Islet of Langerhans (tissue), 1 donor: ENCODE measurements at regions not wholly inside any gene's neighbourhood (a gene's known extent, or its start where the extent isn't known, plus 50 kb on each side); places are given as distances from the start of the nearest gene placed in this dataset.

Experiments
- FAIRE-seq: peaks from one replicate; lab custom pipeline; 2011; peaks lifted over from hg19 to GRCh38; lab: Jason Lieb, UNC

DNA sequence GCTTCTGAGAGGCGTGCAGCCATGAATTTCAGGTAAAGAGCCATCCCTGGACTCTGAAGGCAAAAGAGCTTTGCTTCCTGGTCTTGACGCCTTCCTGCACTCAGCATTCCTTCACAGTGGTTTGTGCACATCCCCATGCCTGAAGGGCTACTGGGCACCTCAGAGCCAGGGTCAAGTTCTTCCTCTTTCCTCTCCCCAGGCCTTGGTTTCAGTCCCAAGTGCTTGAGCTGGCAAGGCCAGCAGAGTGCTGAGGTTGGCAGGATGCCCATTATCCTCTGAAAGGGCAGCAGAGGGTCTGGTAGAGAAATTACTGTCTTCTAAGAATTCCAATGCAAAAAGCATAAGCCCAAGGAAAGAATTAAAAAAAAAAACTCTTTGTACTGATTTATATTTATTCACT, 1064.9 kb downstream of the TTLL7 start:
- FAIRE-seq: no peak

DNA sequence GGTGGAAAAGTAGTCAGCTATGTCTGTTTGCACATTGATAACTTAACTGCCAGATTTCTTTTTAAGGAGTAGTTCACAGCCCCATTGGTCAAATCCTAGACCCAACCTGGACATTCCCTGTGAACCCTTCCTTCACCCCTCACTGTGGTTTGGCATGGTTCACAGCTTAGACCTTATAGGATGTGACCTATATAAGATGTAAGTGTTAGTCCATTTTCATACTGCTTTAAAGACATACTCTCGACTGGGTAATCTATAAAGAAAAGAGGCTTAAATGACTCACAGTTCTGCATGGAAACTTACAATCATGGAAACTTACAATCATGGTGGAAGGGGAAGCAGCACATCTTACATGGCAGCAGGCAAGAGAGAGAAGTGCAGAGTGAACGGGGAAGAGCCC, 1066.2 kb downstream of the TTLL7 start:
- no peak for FAIRE-seq

DNA sequence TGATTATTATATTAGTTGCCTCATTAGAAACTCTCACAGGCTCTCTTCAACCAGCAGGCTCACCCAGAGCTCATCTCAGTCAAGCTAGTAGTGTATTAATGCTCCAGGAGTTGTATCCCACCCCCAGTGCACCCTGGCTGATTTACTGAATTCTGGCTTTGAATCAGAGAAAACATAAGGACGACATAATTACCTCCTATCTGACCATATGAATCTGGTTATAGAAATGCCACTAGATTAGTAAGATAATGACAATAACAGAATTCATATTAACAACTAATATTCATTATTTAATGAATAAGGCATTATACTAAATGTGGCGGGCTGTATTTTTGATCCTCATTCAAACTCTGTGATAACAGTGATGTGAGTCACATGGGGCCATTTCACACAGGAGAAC, 1066.7 kb downstream of the TTLL7 start:
- FAIRE-seq: no peak

DNA sequence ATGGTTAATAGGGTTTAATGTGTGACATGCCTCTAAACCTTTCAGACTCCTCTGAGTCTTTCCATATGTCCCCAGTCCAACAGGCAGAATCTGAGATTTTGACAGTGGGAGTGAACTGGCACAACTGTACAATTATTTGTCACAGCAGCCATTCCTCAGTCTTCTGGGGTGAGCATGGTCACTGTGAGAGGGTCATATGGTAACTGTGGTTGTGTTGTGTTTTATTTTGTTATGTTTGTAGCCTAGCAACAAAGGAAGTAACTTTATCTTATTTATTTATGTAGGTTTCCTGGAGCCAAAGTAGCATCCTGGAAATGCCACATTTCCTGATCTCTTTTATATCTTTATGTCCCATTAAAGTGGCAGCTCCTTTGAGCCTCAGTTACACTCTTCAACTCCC, 1067.9 kb downstream of the TTLL7 start:
- no peak for FAIRE-seq

DNA sequence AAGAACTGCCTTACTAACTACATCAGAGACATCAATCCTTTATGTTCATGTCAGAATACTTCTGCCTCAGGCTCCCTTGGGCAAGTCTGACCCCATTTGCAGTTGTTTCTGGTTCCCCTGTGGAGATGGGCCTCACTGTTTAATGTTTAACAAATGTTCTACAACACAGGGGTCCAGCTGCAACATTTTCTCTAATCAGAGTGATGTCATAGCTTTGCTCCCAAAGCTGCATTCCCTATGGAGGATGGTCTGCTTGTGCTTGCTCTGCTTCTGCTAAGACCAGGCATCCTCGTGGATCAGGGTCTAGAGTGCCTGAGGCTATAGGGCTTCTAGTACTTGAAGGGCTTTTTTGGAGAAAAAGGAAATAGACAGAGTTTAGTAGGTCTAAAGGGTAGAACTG, 1071.2 kb downstream of the TTLL7 start:
- FAIRE-seq: no peak

DNA sequence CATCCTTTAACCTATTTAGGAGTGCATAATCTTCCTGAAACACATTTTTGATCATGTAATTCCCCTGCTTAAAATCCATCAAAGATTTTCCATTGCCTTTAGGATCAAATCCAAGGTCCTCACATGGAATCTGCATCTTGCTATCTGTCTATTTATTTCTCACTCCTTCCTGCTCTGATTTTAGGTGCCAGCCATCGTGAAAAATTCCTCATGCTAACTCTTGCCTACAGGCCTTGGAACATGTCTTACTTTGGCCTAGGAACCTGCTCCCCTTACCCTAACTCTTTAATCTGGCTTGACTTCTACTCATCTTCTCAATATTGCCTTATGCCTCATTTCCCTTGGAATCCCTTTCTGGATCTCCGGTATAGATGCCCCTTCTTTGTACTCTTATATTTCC, 1074.3 kb downstream of the TTLL7 start:
- no peak for FAIRE-seq

DNA sequence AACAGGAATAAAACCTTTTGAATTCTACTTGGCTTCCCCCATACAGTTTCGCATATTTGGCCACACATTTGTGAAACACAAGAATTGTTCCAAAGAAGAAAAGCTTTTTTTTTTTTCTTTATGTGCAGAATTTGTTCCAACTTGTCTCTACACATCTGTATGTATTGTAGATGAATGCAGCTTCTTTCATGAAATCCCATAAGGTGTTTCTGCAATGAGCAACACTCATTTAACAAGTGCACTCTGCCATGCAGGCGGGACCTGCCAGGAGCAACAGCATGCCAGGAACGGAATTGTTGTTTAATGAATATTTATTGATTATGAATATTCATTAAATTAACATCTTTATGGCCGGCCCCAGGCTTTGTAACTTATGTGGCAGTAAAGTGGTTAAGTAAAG, 1075.0 kb downstream of the TTLL7 start:
- FAIRE-seq: no peak

DNA sequence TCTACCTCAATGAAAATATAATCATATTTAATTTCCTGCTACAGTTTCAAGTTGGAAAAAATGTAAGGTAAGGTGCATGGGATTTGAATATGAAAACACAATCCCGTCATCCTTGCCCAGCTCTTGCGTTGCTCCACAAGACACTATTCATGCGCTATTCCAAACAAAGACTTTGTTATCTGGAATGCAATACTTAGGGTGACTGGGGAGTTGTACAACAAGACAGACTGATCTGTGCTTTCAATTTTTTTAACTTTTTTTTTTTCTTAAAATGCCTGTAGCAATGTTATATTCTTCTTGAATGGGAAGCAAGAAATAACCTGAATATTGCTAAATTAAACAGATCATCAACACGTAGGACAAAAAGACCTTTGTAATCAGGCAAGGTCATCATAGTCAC, 1077.2 kb downstream of the TTLL7 start:
- no peak for FAIRE-seq

DNA sequence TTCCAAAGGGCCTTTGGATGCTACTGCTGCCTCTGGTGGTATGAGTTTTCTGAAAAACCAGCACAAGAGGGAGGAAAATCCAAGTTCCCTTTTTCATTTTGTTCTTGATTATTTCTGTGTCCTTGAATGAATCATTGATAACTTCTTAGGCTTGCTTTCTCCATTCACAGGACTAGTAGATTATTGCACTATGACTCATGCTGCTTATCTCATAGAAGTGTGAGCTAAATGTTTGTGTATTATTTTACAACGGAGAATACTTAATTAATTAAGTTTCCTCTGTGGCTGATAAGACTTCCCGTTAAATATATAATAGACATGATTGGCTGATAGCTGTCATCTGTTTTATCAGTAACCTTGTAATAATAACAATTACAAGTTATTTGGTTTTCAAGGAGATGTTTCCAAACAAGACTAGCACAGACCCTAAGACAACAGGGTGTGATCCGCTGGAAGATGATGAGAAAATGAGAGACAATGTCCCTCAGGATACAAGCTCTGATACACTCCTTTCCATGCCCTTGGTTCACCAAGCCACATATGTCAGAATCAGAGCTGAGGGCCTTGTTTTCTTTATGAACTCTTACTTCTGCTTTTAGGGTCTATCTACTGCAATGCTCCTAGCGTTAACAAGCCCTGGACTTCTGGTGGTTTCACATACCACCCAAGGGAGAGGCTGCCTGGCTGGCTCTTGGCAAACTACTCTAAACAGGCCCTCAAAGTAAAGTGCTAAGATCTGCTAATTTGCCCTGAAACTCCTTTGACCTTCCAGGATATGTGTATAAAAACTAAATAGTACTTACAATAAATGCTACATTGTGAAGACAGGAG, 1078.3 kb downstream of the TTLL7 start:
- no peak for FAIRE-seq

DNA sequence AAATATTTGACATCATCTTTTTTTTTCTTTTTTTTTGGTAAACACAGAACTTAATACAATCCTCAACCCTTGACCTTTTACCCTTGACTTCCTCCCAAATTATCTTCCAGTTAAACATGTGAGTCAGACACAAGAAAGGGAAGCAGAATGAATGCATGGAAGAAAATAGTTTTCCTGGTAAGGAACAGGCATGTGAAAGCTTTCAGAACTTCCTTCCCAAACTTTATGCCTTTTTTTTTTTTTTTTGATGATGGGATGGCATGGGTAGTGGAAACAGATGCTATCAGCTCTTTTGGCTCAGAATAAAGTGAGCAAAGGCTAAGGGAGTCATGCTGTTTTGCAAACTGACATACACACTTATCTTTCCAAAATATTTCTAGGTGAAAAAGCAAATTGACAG, 1079.1 kb downstream of the TTLL7 start:
- FAIRE-seq: no peak

DNA sequence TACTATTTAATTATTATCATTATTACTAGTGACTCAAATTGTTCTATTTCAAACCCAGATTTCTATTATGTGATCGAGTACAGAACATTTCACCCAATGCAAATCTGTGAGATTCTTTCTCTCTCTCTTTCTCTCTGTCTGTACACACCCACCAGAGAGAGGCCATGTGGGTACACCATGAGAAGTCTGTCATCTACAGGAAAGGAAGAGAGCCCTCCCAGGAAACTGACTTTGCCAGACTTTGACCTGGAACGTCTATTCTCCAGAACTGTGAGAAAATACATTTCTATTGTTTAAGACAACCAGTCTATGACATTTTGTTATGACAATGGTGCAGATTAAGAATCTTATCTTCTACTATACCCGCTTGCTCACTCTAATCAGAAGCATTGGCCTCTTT, 1091.6 kb downstream of the TTLL7 start:
- no peak for FAIRE-seq

DNA sequence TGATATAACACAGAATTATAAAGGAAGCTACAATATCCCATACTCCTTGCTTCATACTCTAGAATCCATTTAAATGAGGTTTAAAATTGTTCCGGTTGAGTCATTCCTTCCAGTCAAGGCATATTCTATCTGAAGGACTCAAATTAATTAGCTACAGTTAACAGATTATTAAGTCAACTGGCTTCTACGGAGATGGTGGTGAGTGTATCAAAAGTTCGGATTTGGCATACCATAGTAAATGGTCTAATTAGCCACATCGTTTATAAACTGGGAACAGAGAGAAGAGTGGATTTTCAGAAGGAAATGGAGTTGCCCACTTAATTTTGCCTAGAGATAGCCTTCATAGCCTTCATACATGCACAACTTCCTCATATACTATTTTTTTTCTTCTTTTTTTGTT, 1095.3 kb downstream of the TTLL7 start:
- FAIRE-seq: no peak

DNA sequence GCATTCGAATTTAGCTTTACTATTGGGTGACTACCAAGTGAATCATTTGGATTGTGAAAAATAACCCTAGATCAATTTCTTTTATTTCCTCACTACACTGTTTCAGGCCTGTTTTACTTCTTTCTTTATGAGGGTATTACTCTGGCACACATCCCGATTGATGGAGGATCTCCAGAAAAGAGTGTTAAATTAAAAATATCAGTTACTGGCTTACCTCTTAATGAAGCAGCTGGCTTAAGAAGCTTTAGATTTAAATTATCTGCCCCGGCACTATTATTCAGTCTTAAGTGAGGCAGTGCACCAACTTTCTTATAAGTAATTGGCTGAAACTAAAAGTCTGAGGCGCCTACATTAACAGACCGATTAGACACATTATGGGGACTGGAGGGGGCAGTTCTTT, 1097.4 kb downstream of the TTLL7 start:
- FAIRE-seq: no peak

DNA sequence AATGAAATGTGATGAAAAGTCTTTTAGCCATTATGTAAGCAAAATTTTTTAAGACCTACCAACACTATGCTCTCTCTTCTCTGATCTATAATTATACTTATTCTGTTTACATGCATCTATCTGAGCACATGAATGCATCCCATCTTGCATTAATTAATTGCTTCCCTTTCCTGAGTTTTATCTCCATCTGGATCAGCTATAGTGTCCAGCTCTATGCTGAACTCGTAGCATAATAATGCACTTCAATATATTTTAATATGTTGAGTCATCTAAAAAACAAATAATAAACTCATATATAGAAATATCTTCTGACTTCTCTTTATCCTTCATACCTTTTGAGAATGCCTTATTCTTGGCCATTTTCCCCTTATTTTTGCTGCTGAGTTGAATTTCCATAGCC, 1097.8 kb downstream of the TTLL7 start:
- FAIRE-seq: no peak

DNA sequence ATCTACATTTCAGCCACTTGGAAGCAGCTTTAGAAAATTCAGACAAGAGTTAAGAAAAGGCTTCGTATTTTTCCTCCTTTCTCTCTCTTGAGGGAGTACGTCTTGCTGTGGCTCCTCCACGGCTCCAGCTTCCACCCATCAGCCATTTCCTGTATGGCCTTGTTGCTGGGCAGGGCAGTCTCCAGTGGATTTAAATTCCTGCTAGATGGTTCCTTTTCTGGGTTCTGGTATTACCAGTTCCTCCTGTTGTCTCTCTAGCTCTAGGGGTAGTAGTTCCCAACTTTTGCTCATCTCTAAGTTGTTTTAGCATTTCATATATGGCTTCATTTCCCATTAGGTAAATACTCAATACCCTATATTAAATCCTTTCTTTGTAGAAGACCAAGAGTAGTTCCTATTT, 1098.3 kb downstream of the ADGRL2 start:
- no peak for FAIRE-seq

DNA sequence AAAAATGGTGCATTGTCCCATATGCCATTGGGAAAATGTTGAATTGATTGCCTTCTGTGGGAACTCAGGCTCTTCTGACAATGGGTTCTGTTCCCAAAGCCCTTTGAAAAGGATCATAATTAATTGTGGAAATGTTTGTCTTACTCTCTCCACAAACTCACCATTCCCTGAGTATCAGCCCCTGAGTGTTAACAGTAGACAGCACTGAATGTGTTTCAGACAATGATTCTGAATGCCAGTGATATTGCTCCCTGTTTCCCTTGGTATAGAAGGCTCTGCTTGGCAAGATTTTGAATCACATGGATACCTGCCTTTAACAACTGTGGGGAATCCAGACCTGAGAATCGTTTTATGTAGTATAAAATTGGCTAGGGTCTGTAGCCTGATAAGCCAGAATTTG, 1096.8 kb downstream of the ADGRL2 start:
- no peak for FAIRE-seq

DNA sequence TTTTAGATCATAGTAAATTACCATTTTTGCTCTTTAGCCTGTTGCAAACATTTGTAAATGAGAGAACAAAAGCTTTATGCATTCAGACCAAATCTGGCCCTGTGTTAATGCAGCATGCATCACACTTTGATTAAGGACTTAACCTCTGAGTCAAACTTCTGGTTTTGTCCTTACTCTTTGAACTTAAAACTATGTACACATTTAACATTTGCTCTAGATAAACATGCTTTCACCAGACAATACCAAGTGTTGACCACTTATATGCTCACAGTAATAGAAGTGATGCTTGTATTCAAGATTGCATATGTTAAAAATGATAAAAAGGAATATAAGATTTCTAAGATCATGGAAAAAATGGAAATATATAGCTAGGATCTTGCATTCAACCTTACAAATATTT, 1095.3 kb downstream of the ADGRL2 start:
- no peak for FAIRE-seq

DNA sequence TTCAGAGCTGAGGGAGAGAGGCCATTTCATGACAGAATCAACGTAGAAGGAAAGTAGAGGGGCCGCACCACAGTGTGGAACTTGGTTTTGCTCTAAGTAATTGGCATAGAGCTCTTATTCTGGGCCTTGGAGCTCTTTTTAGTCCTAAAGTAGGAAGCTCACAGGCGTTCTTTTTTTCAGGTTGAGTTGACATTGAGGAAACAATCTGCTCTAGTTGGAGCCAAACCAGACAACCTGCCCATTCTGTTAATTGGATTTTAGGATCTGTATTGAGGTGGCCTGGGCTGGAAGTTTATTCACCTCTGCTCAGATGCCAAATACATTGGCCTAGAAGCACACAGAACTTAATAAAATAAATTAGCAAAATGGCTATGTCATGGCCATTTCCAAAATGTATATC, 1093.9 kb downstream of the ADGRL2 start:
- FAIRE-seq: no peak

DNA sequence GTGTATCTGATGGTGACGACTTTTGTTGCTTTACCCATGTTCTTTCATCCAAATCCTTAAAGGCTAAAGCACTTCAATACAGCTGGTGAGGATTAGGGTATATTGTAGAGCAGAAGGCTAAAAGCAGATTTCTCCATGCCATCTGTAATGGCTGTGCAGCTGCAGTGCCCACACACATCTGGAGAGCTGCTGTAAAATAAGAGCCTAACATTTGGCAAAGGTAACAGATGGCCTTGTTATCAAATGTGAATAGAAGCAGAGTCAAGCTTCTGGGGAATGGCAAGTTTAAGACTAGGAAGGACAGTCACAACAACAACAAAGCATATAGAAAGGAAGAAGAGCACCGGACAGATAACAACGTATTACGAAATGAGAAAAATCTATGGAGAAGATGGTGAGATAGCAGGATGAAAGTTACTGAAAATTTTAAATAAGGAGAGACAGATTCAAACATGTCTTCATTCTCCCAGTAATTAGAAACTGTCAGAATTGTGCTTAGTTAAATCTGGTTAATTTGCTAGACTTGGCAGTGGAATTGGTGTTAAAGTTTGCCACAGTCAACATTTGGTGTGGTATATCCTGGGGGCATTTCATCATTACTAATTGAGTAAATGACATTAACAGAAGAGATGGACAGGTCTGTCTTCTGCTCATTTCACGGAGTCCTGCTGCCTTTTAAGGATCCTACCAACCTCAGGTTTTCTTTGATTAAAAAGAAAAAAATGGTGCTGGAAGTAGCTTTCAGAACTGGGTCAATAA, 1093.2 kb downstream of the ADGRL2 start:
- FAIRE-seq: no peak

DNA sequence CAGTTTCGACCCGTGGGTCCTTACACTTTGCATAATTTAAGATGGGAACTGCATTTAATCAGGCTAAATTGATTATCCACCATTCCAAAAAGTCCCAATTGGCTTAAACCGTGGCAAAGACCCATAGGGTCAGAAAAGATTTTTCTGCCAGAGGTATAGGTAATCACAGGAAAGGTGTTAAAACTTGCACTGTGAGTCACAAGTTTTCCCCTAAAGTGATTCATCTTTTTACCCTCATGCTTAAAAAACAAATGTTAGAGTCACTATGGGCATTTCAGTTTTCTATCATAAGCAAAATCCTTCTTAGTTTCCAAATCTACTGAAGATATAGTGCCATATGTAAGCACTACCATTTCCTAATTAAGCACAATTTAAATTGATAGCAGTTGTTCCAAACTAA, 1079.8 kb downstream of the ADGRL2 start:
- no peak for FAIRE-seq

DNA sequence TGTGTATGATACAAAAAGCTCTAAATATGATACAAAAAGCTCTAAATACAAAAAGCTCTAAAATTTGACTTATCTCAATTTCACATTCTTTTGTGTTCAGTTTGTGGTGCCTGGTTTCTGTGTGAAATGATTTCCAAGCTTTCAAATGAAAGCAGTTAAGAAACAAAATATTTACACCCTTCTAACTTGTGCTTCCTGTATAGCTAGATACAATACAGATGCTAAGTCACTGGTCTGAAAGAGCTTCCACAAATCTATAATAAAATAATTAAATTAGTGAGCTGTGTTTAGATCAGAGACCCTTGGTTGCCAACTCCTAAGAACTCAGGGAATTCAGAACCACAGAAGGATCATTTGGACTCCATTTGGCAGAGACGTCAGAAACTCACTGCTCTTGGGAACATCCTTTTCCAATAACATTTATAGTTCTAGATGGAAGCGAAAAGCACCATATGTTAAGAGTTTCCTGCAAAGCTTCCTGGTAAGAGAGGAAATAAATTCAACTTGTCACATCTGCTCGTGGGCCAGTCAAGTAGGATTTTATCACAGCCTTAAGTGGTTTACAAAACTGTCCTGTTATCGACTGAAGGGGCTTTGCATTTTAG, 1079.1 kb downstream of the ADGRL2 start:
- no peak for FAIRE-seq

DNA sequence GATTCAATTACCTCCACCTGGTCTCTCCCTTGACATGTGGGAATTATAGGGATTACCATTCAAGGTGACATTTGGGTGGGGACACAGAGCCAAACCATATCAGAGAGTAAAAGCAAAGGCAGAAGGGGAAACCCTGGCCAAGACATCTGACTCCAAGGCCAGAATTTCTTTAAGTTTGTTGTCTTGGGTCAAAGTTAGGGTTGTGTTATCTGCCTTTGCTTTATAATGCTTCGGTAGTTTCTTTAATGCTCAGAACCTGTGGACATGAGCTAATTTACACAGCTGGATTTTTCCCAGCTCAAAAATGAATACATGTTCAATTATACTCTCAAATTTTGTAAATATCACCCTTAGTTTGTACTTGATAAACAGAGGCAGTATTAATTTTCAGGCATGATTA, 1074.4 kb downstream of the ADGRL2 start:
- FAIRE-seq: no peak

DNA sequence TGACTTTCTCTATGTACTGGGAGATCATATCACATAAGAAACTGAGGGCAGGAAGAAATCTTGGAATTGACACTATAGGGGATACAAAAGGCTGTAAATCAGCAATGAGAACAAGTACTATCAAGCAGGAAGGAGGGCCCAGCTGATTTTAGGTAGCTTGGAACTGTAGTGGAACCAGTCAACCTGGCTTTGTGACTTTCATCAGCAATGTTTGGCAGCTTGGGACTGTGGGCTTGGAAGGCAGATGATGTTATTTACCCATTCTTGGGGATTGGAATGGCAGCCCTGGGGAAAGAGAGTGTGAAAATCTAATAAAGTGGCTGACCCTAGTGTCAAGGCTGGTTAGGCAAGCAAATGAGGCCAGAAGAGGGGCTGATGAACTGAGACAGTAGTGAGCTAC, 1073.3 kb downstream of the ADGRL2 start:
- FAIRE-seq: no peak

DNA sequence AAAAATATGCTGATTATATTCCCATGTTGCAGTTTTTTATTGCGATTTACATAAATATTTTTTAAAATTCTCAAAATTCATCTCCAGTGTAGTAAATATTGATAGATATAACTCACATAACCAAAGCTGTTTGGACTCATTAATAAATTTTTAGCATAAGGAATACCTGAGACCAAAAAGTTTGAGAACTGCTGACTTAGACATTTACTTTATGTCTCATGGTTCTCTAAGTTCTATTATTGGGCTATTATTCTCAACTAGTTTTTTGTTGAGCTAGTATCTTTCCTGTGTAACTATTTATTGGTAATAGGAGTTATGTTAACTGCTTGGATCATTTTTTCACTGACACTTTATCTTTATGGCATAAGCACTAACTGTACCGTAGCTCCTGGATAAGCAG, 1069.6 kb downstream of the ADGRL2 start:
- FAIRE-seq: no peak
